HG02588 (cell line): ENCODE measurements at regions not wholly inside any gene's neighbourhood (a gene's known extent, or its start where the extent isn't known, plus 50 kb on each side); places are given as distances from the start of the nearest gene placed in this dataset.

Source experiments
- ATAC-seq: cut with Tn5 transposase; IDR thresholded peaks from one replicate; pipeline ENCODE4 v1.9.1; 2021; ENCODE audit warnings: mild to moderate bottlenecking, moderate library complexity; ENCODE audit not compliant: unreplicated experiment

- ATAC-seq, result no peak
These were observed 488.5 kb downstream of the LRFN5 start for GRCh38 chr14:42095155-42095554.

- no peak for ATAC-seq
These were observed 483.4 kb downstream of the LRFN5 start for GRCh38 chr14:42090122-42090521.

- no peak for ATAC-seq
These were observed 473.2 kb downstream of the LRFN5 start for GRCh38 chr14:42079911-42080310.

- no peak for ATAC-seq
These were observed 471.7 kb downstream of the LRFN5 start for GRCh38 chr14:42078345-42078744.

GRCh38 chr14:42070031-42070430, 463.4 kb downstream of the LRFN5 start:
- no peak for ATAC-seq

GRCh38 chr14:42057111-42057510, 450.4 kb downstream of the LRFN5 start:
- ATAC-seq, result no peak

- ATAC-seq, result no peak
These were observed 440.9 kb downstream of the LRFN5 start for GRCh38 chr14:42047421-42048055.

- no peak for ATAC-seq
These were observed 438.7 kb downstream of the LRFN5 start for GRCh38 chr14:42045383-42045782.

GRCh38 chr14:42028607-42029006, 421.9 kb downstream of the LRFN5 start:
- no peak for ATAC-seq

GRCh38 chr14:42027271-42027670, 420.6 kb downstream of the LRFN5 start:
- ATAC-seq, result no peak

- no peak for ATAC-seq
These were observed 416.8 kb downstream of the LRFN5 start for GRCh38 chr14:42023452-42023851.

GRCh38 chr14:42014301-42014700, 407.6 kb downstream of the LRFN5 start:
- ATAC-seq, result no peak

- ATAC-seq, result no peak
These were observed 406.9 kb downstream of the LRFN5 start for GRCh38 chr14:42013559-42013958.

- no peak for ATAC-seq
These were observed 406.5 kb downstream of the LRFN5 start for GRCh38 chr14:42013153-42013552.

- no peak for ATAC-seq
These were observed 404.5 kb downstream of the LRFN5 start for GRCh38 chr14:42011221-42011620.

- no peak for ATAC-seq
These were observed 397.6 kb downstream of the LRFN5 start for GRCh38 chr14:42004321-42004720.

- no peak for ATAC-seq
These were observed 395.5 kb downstream of the LRFN5 start for GRCh38 chr14:42002141-42002540.

GRCh38 chr14:42001431-42001830, 394.8 kb downstream of the LRFN5 start:
- no peak for ATAC-seq

- ATAC-seq, result no peak
These were observed 393.8 kb downstream of the LRFN5 start for GRCh38 chr14:42000450-42000849.

- ATAC-seq, result no peak
These were observed 387.0 kb downstream of the LRFN5 start for GRCh38 chr14:41993687-41994086.

GRCh38 chr14:41986700-41987099, 380.0 kb downstream of the LRFN5 start:
- no peak for ATAC-seq

- no peak for ATAC-seq
These were observed 379.5 kb downstream of the LRFN5 start for GRCh38 chr14:41986083-41986645.

GRCh38 chr14:41973178-41973577, 366.5 kb downstream of the LRFN5 start:
- no peak for ATAC-seq
